Epithelial cell of proximal tubule (primary cell): ENCODE measurements at regions not wholly inside any gene's neighbourhood (a gene's known extent, or its start where the extent isn't known, plus 50 kb on each side); places are given as distances from the start of the nearest gene placed in this dataset.

Experiments used
- DNase-seq: peaks from one replicate; pipeline ENCODE4 v3.0.0-alpha.2; 2011; ENCODE audit warnings: low read depth
- H3K4me3 ChIP-seq: 2 replicates; pipeline ENCODE4 v1.5.1; 2011; ENCODE audit warnings: low read depth, mild to moderate bottlenecking, low read length
- TF ChIP-seq, protein P1 (sequence below): conservative IDR thresholded peaks from 2 replicates; pipeline ENCODE4 v1.5.1; 2012; ENCODE audit warnings: low read depth, mild to moderate bottlenecking, low read length

- TF ChIP-seq, protein P1, sequence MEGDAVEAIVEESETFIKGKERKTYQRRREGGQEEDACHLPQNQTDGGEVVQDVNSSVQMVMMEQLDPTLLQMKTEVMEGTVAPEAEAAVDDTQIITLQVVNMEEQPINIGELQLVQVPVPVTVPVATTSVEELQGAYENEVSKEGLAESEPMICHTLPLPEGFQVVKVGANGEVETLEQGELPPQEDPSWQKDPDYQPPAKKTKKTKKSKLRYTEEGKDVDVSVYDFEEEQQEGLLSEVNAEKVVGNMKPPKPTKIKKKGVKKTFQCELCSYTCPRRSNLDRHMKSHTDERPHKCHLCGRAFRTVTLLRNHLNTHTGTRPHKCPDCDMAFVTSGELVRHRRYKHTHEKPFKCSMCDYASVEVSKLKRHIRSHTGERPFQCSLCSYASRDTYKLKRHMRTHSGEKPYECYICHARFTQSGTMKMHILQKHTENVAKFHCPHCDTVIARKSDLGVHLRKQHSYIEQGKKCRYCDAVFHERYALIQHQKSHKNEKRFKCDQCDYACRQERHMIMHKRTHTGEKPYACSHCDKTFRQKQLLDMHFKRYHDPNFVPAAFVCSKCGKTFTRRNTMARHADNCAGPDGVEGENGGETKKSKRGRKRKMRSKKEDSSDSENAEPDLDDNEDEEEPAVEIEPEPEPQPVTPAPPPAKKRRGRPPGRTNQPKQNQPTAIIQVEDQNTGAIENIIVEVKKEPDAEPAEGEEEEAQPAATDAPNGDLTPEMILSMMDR = no peak
- H3K4me3 ChIP-seq = no peak overlapping the region
- no peak for DNase-seq
These were observed 247.7 kb upstream of the IRS2 start for GRCh38 chr13:110034031-110034549.

DNA sequence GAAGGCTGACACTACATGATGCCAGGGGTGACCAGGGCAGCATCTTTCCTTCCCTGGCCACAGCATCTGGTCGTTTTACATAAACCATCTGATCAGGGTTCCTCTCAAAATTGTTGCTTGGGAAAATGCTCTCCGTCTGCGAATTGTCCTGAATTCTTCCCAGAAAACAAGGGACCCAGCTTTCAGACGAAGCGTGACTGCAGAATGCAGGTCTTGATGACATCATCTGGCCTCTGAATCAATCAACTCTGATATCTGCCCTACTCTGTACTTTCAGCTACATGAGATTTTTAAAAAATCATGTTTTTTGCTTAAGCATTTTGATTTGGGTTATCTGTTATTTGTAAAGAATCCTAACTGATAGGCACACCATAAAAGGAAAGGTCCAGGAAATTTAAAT is 246.6 kb upstream of the IRS2 start:
- H3K4me3 ChIP-seq = no peak overlapping the region
- TF ChIP-seq, protein P1 = no peak
- DNase-seq = no peak

- DNase-seq = no peak
- TF ChIP-seq, protein P1 = no peak
- no peak overlapping the region for H3K4me3 ChIP-seq
These were observed 244.1 kb upstream of the IRS2 start for GRCh38 chr13:110030394-110030928.

- no peak for DNase-seq
- no peak overlapping the region for H3K4me3 ChIP-seq
- TF ChIP-seq, protein P1 = no peak
These were observed 242.6 kb upstream of the IRS2 start for GRCh38 chr13:110028838-110029621.

- TF ChIP-seq, protein P1 = no peak
- DNase-seq = no peak
- no peak overlapping the region for H3K4me3 ChIP-seq
These were observed 241.9 kb upstream of the IRS2 start for GRCh38 chr13:110028311-110028710.

- H3K4me3 ChIP-seq = no peak overlapping the region
- DNase-seq = no peak
- TF ChIP-seq, protein P1 = no peak
These were observed 241.3 kb upstream of the IRS2 start for GRCh38 chr13:110027470-110028240.
